ENCODE measurements at regions not wholly inside any gene's neighbourhood (a gene's known extent, or its start where the extent isn't known, plus 50 kb on each side); places are given as distances from the start of the nearest gene placed in this dataset.

- TF ChIP-seq CTCF (IDR thresholded peaks at IDR 0.05) (no peak), POLR2A (IDR thresholded peaks at IDR 0.05) (no peak)
Observed at GRCh38 chr2:126790987-126791780, 107.5 kb upstream of the TEX51 start.
